ENCODE measurements at regions not wholly inside any gene's neighbourhood (a gene's known extent, or its start where the extent isn't known, plus 50 kb on each side); places are given as distances from the start of the nearest gene placed in this dataset.
A peak's percentile ranks its signal among the peaks of the same experiment; 100 is the strongest.

DNA sequence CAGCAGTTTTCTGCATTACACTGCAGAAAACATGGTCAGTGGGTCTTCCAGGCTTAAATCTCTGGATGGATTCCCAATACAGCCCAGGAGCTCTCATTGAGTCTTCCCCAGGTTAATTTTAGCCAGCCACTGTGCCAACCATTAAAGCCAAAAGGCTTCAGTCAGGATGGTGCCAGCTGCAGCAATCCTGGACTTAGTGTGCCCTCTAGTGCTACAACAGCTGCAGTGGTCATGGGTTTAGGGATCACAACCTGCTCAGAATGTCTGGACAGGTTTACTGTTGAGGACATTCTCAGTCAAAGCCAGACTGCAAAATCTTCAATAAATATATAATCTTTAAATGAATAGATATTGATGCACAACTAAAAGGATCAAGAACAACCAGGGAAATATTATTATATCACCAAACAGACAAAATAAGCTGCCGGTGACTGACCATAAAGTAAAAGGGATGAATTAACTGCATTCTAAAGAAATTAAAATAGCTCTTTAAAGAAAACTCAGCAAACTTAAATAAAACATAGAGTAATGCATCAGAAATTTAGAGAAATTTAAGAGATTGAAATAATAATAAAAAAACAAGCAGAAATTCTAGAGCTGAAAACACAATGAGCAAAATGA, 639.9 kb downstream of the SPOCK3 start:
- DNase-seq (ENCODE audit: insufficient read length, low spot score) (no peak), FAIRE-seq (no peak)
- TF ChIP-seq, protein P1, sequence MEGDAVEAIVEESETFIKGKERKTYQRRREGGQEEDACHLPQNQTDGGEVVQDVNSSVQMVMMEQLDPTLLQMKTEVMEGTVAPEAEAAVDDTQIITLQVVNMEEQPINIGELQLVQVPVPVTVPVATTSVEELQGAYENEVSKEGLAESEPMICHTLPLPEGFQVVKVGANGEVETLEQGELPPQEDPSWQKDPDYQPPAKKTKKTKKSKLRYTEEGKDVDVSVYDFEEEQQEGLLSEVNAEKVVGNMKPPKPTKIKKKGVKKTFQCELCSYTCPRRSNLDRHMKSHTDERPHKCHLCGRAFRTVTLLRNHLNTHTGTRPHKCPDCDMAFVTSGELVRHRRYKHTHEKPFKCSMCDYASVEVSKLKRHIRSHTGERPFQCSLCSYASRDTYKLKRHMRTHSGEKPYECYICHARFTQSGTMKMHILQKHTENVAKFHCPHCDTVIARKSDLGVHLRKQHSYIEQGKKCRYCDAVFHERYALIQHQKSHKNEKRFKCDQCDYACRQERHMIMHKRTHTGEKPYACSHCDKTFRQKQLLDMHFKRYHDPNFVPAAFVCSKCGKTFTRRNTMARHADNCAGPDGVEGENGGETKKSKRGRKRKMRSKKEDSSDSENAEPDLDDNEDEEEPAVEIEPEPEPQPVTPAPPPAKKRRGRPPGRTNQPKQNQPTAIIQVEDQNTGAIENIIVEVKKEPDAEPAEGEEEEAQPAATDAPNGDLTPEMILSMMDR (IDR thresholded peaks at IDR 0.05; ENCODE audit: insufficient read depth, missing control alignments), result peak; percentile 68

DNA sequence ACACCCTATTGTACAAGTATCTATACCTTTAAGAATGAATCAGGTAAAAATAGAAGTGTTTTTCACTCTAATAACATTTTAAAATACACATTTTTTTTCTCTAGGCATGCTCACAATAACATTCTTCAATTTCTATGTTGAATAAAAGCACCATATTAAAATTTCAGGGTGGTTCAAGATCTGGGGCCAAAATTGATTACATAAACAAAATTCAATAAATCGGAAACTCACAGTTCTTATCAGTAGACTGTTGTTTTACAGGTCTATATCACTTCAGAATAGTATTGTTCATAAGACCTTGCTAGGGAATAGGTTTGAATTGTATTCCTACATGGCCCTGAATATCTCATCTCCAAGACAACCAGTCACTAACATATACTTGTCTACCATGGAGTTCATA, 634.0 kb downstream of the SPOCK3 start:
- TF ChIP-seq, protein P1 (IDR thresholded peaks at IDR 0.05; ENCODE audit: insufficient read depth, missing control alignments), result no peak
- DNase-seq (ENCODE audit: insufficient read length, low spot score) (no peak), FAIRE-seq (no peak)

DNA sequence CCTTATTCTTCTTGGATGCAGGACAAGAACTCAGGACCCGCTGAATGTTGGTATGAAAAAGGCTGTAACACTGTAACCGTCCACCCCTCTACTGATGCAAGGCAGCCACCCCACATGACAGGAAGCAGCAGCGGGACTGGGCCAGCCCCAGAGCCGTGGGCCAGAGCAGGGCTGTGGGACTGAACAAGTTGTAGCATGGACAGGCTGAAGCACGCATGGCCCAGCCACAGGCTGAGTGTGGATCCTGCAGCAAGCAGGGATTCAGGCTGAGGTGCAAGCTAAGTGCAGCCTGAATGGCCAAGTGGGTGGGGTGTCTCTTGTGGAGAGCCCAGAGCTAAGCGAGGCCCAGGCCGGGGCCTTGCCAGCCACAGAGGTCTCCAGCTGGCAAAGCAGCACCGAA, 632.2 kb downstream of the SPOCK3 start:
- no peak for DNase-seq (ENCODE audit: insufficient read length, low spot score)
- TF ChIP-seq, protein P1 (IDR thresholded peaks at IDR 0.05; ENCODE audit: insufficient read depth, missing control alignments), result no peak
- FAIRE-seq, result no peak

DNA sequence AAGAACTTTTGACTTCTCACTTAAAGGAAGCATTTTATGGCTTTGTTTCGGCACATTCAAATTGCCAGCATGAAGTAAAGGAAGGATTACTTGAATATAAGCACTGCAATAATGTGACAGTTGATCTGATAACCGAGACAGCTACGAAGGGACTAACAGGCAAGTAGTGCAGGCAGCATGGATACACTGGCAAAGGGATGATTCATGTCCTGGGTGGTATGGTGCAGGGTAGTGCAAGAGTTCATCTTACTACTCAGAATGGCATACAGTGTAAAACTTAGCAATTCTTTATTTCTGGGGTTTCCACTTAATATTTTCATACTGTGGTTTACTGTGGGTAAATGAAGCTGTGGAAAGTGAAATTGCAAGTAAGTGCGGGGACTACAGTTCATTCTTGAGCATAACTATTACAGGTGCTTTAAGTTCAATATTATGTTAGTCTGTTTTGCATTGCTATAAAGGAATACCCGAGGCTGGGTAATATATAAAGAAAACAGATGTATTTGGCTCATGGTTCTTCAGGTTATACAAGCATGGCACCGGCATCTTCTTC, 611.8 kb downstream of the SPOCK3 start:
- FAIRE-seq (no peak), DNase-seq (ENCODE audit: insufficient read length, low spot score) (no peak)
- TF ChIP-seq, protein P1 (IDR thresholded peaks at IDR 0.05; ENCODE audit: insufficient read depth, missing control alignments), result no peak

DNA sequence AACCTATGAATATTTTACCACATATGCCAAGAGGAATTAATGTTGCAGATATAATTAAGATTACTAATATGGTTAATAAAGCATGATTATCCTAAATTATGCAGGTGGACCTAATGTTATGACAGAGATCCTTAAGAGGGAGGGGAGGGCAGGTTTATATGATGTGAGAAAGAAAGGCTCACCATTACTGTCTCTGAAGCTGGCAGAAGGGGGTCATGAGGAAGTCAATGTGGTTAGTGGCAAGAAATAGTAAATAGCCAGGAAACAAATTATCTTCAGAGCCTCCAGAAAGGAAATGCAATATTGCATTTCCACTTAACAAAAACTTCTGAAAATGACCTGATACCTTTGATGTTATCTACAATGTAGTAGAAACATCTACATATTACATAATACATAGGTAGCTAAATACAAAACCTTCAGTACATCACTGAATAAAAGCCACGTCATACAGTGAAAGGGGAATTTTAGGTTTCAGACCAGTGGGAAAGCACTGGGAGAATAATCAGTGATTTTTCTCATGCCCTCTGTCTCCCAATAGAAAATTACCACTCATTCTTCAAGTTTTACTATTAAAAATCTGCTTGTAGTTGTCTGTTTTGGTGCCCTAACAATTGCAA, 609.2 kb downstream of the SPOCK3 start:
- no peak for FAIRE-seq
- TF ChIP-seq, protein P1 (IDR thresholded peaks at IDR 0.05; ENCODE audit: insufficient read depth, missing control alignments), result no peak
- no peak for DNase-seq (ENCODE audit: insufficient read length, low spot score)

DNA sequence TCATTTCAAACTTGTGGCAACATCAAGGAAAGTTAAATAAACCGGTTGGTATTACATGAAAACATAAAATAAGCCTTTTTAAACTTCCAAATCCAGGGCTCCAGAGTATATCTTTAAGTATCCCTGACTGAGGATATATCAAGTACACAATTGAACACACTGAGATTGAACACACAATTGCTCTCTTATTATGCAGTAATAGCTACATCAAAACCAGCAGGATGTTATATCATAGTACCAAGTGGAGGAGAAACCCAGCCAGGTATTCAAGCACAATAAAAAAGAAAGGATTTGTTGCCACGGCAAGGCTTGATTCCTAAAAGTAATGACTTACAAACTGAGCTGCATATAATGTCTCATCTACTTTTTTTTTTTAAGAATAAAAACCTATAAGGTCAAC, 605.8 kb downstream of the SPOCK3 start:
- DNase-seq (ENCODE audit: insufficient read length, low spot score), result no peak
- peak; percentile 46 for FAIRE-seq
- TF ChIP-seq, protein P1 (IDR thresholded peaks at IDR 0.05; ENCODE audit: insufficient read depth, missing control alignments), result no peak

DNA sequence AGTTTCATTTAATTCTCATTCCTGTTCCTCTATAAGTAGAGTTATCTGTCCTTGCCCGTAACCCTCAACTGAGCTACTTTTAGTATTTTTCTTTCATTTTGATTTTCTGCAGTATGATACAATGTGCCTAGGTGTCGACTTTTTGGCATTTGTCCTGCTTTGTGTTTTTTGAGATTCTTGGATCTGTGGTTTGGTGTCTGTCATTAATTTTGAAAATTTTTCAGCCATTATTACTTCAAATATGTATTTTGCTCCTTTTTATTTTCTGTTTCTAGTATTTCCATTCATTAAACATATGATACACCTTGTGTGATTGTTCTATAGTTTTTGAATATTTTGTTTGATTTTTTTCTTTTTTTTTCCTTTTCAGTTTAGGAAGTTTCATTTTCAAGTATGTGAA, 598.9 kb downstream of the SPOCK3 start:
- FAIRE-seq (no peak), DNase-seq (ENCODE audit: insufficient read length, low spot score) (no peak)
- TF ChIP-seq, protein P1 (IDR thresholded peaks at IDR 0.05; ENCODE audit: insufficient read depth, missing control alignments), result no peak

Measured in D721Med (cell line).